KMS-11 (cell line): ENCODE measurements at regions not wholly inside any gene's neighbourhood (a gene's known extent, or its start where the extent isn't known, plus 50 kb on each side); places are given as distances from the start of the nearest gene placed in this dataset.
"Not testable (repeated sequence)": the region's sequence is repeated elsewhere in the genome, so short reads cannot be mapped to it uniquely, and the experiment has no call there.

Source experiments
- H2AFZ ChIP-seq: fragments of 200-600 bp; sonication (generic); 2 replicates; pipeline ENCODE4 v1.6.1; 2016; ENCODE audit warnings: antibody characterized with exemption, mixed run types, low read depth
- H3K27ac ChIP-seq: fragments of 200-600 bp; sonication (generic); 2 replicates; pipeline ENCODE4 v1.6.1; 2016; ENCODE audit warnings: mild to moderate bottlenecking, mixed run types
- H3K27me3 ChIP-seq: fragments of 200-600 bp; sonication (generic); 2 replicates; pipeline ENCODE4 v1.6.1; 2017; ENCODE audit warnings: mild to moderate bottlenecking, low read depth, mixed run types, moderate library complexity; ENCODE audit not compliant: insufficient read depth
- H3K36me3 ChIP-seq: fragments of 200-600 bp; sonication (generic); 2 replicates; pipeline ENCODE4 v1.6.1; 2017; ENCODE audit warnings: mild to moderate bottlenecking, mixed run types; ENCODE audit not compliant: insufficient read depth
- H3K4me1 ChIP-seq: fragments of 200-600 bp; sonication (generic); 2 replicates; pipeline ENCODE4 v1.6.1; 2016; ENCODE audit warnings: mild to moderate bottlenecking, low read depth, mixed run types; ENCODE audit not compliant: poor library complexity, severe bottlenecking
- H3K4me2 ChIP-seq: fragments of 200-600 bp; sonication (generic); 2 replicates; pipeline ENCODE4 v1.7.0; 2016; ENCODE audit warnings: mild to moderate bottlenecking, mixed run types
- H3K4me3 ChIP-seq: fragments of 200-600 bp; sonication (generic); IDR thresholded peaks from 2 replicates; pipeline ENCODE4 v1.6.1; 2017; ENCODE audit warnings: low read depth, low read length, mixed read lengths; ENCODE audit not compliant: insufficient read depth
- H3K79me2 ChIP-seq: fragments of 200-600 bp; sonication (generic); 2 replicates; pipeline ENCODE4 v1.6.1; 2016; ENCODE audit warnings: low read depth, mixed run types; ENCODE audit not compliant: insufficient read depth
- H3K9ac ChIP-seq: fragments of 200-600 bp; sonication (generic); 2 replicates; pipeline ENCODE4 v1.6.1; 2016; ENCODE audit warnings: mild to moderate bottlenecking, mixed run types
- H4K20me1 ChIP-seq: fragments of 200-600 bp; sonication (generic); 2 replicates; pipeline ENCODE4 v1.6.1; 2016; ENCODE audit warnings: mild to moderate bottlenecking, mixed run types; ENCODE audit not compliant: insufficient read depth
- TF ChIP-seq, protein P1 (sequence below): fragments of 200-600 bp; sonication (generic); conservative IDR thresholded peaks from 2 replicates; pipeline ENCODE4 v1.6.1; 2017; ENCODE audit warnings: low read depth, mild to moderate bottlenecking, antibody characterized with exemption, low read length, moderate library complexity, mixed read lengths

DNA sequence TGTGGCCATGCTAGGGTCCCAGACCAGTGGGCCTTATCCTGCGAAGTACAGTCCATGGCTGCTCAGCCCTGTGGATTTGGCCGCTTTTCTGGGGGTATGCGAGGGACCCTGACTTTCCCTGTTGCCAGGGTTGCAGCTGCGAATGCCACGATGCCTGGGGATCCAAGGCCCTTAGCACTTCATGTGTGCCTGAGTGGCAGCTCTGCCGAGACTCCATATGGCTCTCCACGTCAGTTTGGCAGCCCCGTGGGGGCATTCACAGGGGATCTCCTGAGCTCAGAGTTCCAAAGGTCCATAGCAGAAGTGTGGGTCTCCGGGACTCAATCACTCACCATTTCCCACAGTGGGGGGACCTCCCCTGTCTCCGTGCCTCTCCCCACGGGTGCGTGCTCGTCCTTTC is 319.5 kb downstream of the DOK5 start:
- Histone ChIP-seq H2AFZ (no peak overlapping the region), H3K4me3 (no peak overlapping the region), H3K4me1 (no peaks in the 10 kb centered on the region), H3K79me2 (no peaks in the 10 kb centered on the region), H3K4me2 (no peak overlapping the region), H3K27ac (no peak overlapping the region), H3K27me3 (no peaks in the 10 kb centered on the region), H3K9ac (no peak overlapping the region), H4K20me1 (no peaks in the 10 kb centered on the region), H3K36me3 (no peaks in the 10 kb centered on the region; the same call in 1 of the 2 replicates)
- TF ChIP-seq, protein P1, sequence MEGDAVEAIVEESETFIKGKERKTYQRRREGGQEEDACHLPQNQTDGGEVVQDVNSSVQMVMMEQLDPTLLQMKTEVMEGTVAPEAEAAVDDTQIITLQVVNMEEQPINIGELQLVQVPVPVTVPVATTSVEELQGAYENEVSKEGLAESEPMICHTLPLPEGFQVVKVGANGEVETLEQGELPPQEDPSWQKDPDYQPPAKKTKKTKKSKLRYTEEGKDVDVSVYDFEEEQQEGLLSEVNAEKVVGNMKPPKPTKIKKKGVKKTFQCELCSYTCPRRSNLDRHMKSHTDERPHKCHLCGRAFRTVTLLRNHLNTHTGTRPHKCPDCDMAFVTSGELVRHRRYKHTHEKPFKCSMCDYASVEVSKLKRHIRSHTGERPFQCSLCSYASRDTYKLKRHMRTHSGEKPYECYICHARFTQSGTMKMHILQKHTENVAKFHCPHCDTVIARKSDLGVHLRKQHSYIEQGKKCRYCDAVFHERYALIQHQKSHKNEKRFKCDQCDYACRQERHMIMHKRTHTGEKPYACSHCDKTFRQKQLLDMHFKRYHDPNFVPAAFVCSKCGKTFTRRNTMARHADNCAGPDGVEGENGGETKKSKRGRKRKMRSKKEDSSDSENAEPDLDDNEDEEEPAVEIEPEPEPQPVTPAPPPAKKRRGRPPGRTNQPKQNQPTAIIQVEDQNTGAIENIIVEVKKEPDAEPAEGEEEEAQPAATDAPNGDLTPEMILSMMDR, result no peak

DNA sequence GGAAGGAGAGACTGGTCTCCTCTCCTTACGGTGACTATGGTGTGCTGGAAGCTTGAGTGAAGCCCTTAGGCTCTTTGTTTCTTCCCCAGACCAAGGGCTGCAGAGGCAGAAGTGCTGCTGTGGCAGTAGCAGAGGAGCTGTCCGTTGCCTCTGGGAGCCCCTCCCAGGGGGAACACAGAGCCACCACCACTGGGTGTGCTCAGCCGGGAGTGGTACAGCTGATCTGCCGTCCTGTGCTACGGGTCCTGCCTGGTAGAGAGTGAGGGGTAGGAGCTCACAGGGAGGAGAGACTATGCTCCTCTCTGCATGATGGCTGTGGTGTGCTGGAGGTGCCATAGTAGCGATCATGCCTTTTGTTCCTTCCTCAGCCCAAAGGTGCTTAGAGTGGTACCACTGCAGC is 318.7 kb downstream of the DOK5 start:
- Histone ChIP-seq H3K27ac (no peak overlapping the region), H3K4me3 (no peak overlapping the region), H3K4me2 (no peak overlapping the region), H3K4me1 (no peaks in the 10 kb centered on the region), H2AFZ (no peak overlapping the region), H3K27me3 (no peaks in the 10 kb centered on the region), H4K20me1 (no peaks in the 10 kb centered on the region), H3K79me2 (no peaks in the 10 kb centered on the region), H3K36me3 (no peaks in the 10 kb centered on the region), H3K9ac (no peak overlapping the region)
- TF ChIP-seq, protein P1, result no peak

DNA sequence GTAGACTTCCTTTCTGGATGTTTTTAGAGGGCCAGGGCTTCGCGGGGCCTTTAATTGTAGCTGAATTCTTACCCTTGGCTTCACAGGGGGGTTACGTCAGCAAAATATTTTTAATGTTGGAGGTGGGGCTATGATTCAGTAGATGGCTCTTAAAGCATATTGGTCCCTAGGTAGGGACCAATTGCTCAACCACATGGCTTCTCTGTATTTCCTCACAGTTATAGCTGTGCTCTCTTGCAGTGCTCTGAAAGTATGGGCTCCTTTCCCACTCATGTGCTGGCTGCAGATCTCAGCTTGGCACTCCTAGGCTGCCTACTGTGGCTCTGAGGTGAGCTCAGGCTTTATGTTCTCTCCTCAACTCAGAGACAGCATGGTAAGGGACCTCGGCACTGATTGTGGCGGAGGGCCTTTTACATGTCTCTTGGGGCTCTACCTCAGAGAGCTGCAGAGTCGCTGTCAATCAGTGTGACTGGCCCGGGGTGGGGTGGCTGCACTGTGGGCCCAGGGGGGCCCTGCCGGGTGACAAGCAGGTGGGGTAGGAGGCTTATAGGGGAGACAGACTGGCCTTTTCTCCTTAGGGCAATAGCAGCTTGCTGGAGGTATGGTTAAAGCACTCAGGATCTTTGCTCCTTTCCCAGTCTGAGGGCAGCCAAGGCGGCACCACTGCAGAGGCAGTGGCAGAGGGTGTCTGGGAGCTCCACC is 318.0 kb downstream of the DOK5 start:
- TF ChIP-seq, protein P1, result no peak

DNA sequence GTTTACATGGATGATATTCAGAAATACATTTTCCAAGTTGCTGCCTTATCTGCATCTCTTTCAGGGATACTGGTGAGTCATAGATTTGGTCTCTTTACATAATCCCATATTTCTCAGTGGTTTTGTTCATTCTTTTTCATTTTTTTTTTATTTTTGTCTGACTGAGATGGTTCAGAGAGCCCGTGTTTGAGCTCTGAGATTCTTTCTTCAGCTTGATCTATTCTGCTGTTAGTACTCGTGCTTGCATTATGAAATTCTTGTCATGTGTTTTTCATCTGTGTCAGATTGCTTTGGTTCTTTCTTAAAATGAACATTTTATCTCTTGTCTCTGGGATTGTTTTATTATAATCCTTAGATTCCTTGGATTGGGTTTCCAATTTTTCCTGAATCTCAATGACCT is 317.3 kb downstream of the DOK5 start:
- Histone ChIP-seq H3K4me1 (no peaks in the 10 kb centered on the region), H3K79me2 (no peaks in the 10 kb centered on the region), H4K20me1 (no peaks in the 10 kb centered on the region), H2AFZ (no peak overlapping the region), H3K4me2 (no peak overlapping the region), H3K27ac (no peak overlapping the region), H3K36me3 (no peaks in the 10 kb centered on the region), H3K4me3 (no peak overlapping the region), H3K27me3 (no peaks in the 10 kb centered on the region), H3K9ac (no peak overlapping the region)
- TF ChIP-seq, protein P1, result no peak

More for the DNA sequence above, 318.0 kb downstream of the DOK5 start:
- no peaks in the 10 kb centered on the region for H3K27me3 ChIP-seq
- no peak overlapping the region for H3K4me3 ChIP-seq
- H3K4me1 ChIP-seq, result no peaks in the 10 kb centered on the region
- H2AFZ ChIP-seq, result no peak overlapping the region
- H3K27ac ChIP-seq, result no peak overlapping the region
- no peaks in the 10 kb centered on the region for H4K20me1 ChIP-seq
- no peak overlapping the region for H3K4me2 ChIP-seq
- H3K79me2 ChIP-seq, result no peaks in the 10 kb centered on the region
- H3K36me3 ChIP-seq, result no peaks in the 10 kb centered on the region
- no peak overlapping the region for H3K9ac ChIP-seq

DNA sequence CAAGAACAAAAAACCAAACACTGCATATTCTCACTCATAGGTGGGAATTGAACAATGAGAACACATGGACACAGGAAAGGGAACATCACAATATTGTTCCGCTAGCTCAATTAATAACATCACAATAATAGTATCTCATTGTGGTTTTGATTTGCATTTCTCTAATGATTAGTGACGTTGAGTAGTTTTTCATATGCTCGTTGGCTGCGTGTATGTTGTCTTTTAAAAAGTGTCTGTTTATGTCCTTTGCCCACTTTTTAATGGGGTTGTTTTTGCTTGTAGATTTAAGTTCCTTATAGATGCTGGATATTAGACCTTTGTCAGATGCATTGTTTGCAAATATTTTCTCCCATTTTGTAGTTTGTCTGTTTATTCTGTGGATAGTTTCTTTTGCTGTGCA is 312.9 kb downstream of the DOK5 start:
- not testable (repeated sequence) for H3K36me3 ChIP-seq, H3K27me3 ChIP-seq, H3K79me2 ChIP-seq, H3K4me3 ChIP-seq, H2AFZ ChIP-seq, H3K9ac ChIP-seq, H3K4me1 ChIP-seq, H3K27ac ChIP-seq, H3K4me2 ChIP-seq, H4K20me1 ChIP-seq

DNA sequence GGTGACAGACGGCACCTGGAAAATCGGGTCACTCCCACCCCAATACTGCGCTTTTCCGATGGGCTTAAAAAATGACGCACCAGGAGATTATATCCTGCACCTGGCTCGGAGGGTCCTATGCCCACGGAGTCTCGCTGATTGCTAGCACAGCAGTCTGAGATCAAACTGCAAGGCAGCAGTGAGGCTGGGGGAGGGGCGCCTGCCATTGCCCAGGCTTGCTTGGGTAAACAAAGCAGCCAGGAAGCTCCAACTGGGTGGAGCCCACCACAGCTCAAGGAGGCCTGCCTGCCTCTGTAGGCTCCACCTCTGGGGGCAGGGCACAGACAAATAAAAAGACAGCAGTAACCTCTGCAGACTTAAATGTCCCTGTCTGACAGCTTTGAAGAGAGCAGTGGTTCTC is 307.4 kb downstream of the DOK5 start:
- H3K9ac ChIP-seq, H4K20me1 ChIP-seq, H3K36me3 ChIP-seq, H3K79me2 ChIP-seq, H2AFZ ChIP-seq, H3K27ac ChIP-seq, H3K4me1 ChIP-seq, H3K4me2 ChIP-seq, H3K27me3 ChIP-seq, H3K4me3 ChIP-seq: not testable (repeated sequence)
